ENCODE measurements at regions not wholly inside any gene's neighbourhood (a gene's known extent, or its start where the extent isn't known, plus 50 kb on each side); places are given as distances from the start of the nearest gene placed in this dataset.
"Not testable (repeated sequence)": the region's sequence is repeated elsewhere in the genome, so short reads cannot be mapped to it uniquely, and the experiment has no call there.

- Mint-ChIP-seq H3K27me3 (peaks cover 12% of the 10 kb centered on the region), H3K4me3 (no peak overlapping the region), H3K9me3 (peaks cover 13% of the 10 kb centered on the region), H3K4me1 (ENCODE audit: low read depth) (no peaks in the 10 kb centered on the region), H3K36me3 (ENCODE audit: low read depth) (no peaks in the 10 kb centered on the region), H3K27ac (no peak overlapping the region)
- DNase-seq (no peak), ATAC-seq (ENCODE audit: poor library complexity) (no peak)
- Histone ChIP-seq H3K4me1 (ENCODE audit: insufficient read depth, low read length) (no peaks in the 10 kb centered on the region), H3K27ac (ENCODE audit: low read depth in 1 of 2, low read length in 2 of 2) (no peak overlapping the region), H3K27me3 (ENCODE audit: control insufficient read depth in 1 of 2, insufficient read depth in 2 of 2, low read length in 2 of 2) (no peaks in the 10 kb centered on the region), H3K36me3 (ENCODE audit: insufficient read depth, low read length) (no peaks in the 10 kb centered on the region), H3K4me3 (ENCODE audit: low read length) (no peak overlapping the region), H3K9me3 (ENCODE audit: control insufficient read depth in 1 of 2, insufficient read depth in 1 of 2, low read length in 2 of 2) (no peaks in the 10 kb centered on the region)
- ChIA-PET CTCF (no interaction called here), POLR2A (no interaction called here)
- intact Hi-C loops (cut with DNase I, micrococcal nuclease), result no loop called here
- TF ChIP-seq CTCF (IDR thresholded peaks at IDR 0.05), result no peak
These were observed 562.5 kb downstream of the INSC start for GRCh38 chr11:15677181-15677580.

- intact Hi-C loops (cut with DNase I, micrococcal nuclease), result no loop called here
- Histone ChIP-seq H3K27me3 (ENCODE audit: control insufficient read depth in 1 of 2, insufficient read depth in 2 of 2, low read length in 2 of 2) (no peaks in the 10 kb centered on the region), H3K9me3 (ENCODE audit: control insufficient read depth in 1 of 2, insufficient read depth in 1 of 2, low read length in 2 of 2) (peaks cover 0 to 3% of the 10 kb centered on the region in 2 experiments), H3K36me3 (ENCODE audit: insufficient read depth, low read length) (no peaks in the 10 kb centered on the region), H3K27ac (ENCODE audit: low read depth in 1 of 2, low read length in 2 of 2) (no peak overlapping the region), H3K4me3 (ENCODE audit: low read length) (no peak overlapping the region), H3K4me1 (ENCODE audit: insufficient read depth, low read length) (no peaks in the 10 kb centered on the region)
- Mint-ChIP-seq H3K4me3 (no peak overlapping the region), H3K9me3 (peaks cover 5% of the 10 kb centered on the region), H3K4me1 (ENCODE audit: low read depth) (no peaks in the 10 kb centered on the region), H3K27ac (no peak overlapping the region), H3K36me3 (ENCODE audit: low read depth) (no peaks in the 10 kb centered on the region), H3K27me3 (no peaks in the 10 kb centered on the region)
- ATAC-seq (ENCODE audit: poor library complexity) (no peak), DNase-seq (no peak)
- no peak for TF ChIP-seq CTCF (IDR thresholded peaks at IDR 0.05)
- ChIA-PET CTCF (no interaction called here), POLR2A (no interaction called here)
These were observed 568.8 kb downstream of the INSC start for GRCh38 chr11:15683528-15683927.

GRCh38 chr11:15685306-15685705 lies 570.6 kb downstream of the INSC start:
- Histone ChIP-seq H3K4me3 (ENCODE audit: low read length) (no peak overlapping the region), H3K27me3 (ENCODE audit: control insufficient read depth in 1 of 2, insufficient read depth in 2 of 2, low read length in 2 of 2) (no peaks in the 10 kb centered on the region), H3K9me3 (ENCODE audit: control insufficient read depth in 1 of 2, insufficient read depth in 1 of 2, low read length in 2 of 2) (peaks cover 0 to 3% of the 10 kb centered on the region in 2 experiments), H3K27ac (ENCODE audit: low read depth in 1 of 2, low read length in 2 of 2) (no peak overlapping the region), H3K4me1 (ENCODE audit: insufficient read depth, low read length) (no peaks in the 10 kb centered on the region), H3K36me3 (ENCODE audit: insufficient read depth, low read length) (no peaks in the 10 kb centered on the region)
- Mint-ChIP-seq H3K9me3 (peaks cover 4% of the 10 kb centered on the region), H3K4me3 (no peak overlapping the region), H3K27ac (no peak overlapping the region), H3K4me1 (ENCODE audit: low read depth) (no peaks in the 10 kb centered on the region), H3K36me3 (ENCODE audit: low read depth) (no peaks in the 10 kb centered on the region), H3K27me3 (peaks cover 12% of the 10 kb centered on the region)
- no peak for TF ChIP-seq CTCF (IDR thresholded peaks at IDR 0.05)
- DNase-seq, result no peak
- ChIA-PET POLR2A (no interaction called here), CTCF (no interaction called here)
- ATAC-seq (ENCODE audit: poor library complexity), result no peak
- intact Hi-C loops (cut with DNase I, micrococcal nuclease), result no loop called here

- intact Hi-C loops (cut with DNase I, micrococcal nuclease); CTCF ChIA-PET: not testable (repeated sequence)
- peaks cover 16% of the 10 kb centered on the region for H3K27me3 Mint-ChIP-seq
These were observed 571.5 kb downstream of the INSC start for GRCh38 chr11:15686259-15686658.

More at GRCh38 chr11:15686259-15686658, 571.5 kb downstream of the INSC start:
- H3K27me3 ChIP-seq (ENCODE audit: control insufficient read depth in 1 of 2, insufficient read depth in 2 of 2, low read length in 2 of 2); ATAC-seq (ENCODE audit: poor library complexity); H3K4me3 ChIP-seq (ENCODE audit: low read length); DNase-seq; H3K4me1 Mint-ChIP-seq (ENCODE audit: low read depth); H3K9me3 Mint-ChIP-seq; POLR2A ChIA-PET; H3K27ac Mint-ChIP-seq; H3K36me3 Mint-ChIP-seq (ENCODE audit: low read depth); H3K9me3 ChIP-seq (ENCODE audit: control insufficient read depth in 1 of 2, insufficient read depth in 1 of 2, low read length in 2 of 2); H3K27ac ChIP-seq (ENCODE audit: low read depth in 1 of 2, low read length in 2 of 2); H3K36me3 ChIP-seq (ENCODE audit: insufficient read depth, low read length); H3K4me1 ChIP-seq (ENCODE audit: insufficient read depth, low read length); H3K4me3 Mint-ChIP-seq: not testable (repeated sequence)
